CD14-positive monocyte (primary cell): ENCODE measurements at regions not wholly inside any gene's neighbourhood (a gene's known extent, or its start where the extent isn't known, plus 50 kb on each side); places are given as distances from the start of the nearest gene placed in this dataset.

Experiments used
- DNase-seq, 3 donors: peaks; one replicate each; pipeline ENCODE4 v3.0.0-alpha.2; 2011 to 2022
- H2AFZ ChIP-seq: 2 replicates; pipeline ENCODE4 v1.6.0; 2012; ENCODE audit warnings: mild to moderate bottlenecking, low read depth, low read length, inconsistent platforms; ENCODE audit not compliant: insufficient read depth, poor library complexity, severe bottlenecking
- H3K27ac ChIP-seq, 2 donors: 1 replicate in 1 of 2; 2 replicates in 1 of 2; pipeline ENCODE4 v1.5.1; 2012 to 2013; ENCODE audit warnings: low read length in 2 of 2, control low read depth in 1 of 2, inconsistent platforms in 1 of 2, low read depth in 1 of 2, mild to moderate bottlenecking in 1 of 2
- H3K27me3 ChIP-seq, 2 donors: one replicate each; pipeline versions ENCODE4 v1.6.0 to v1.6.1; 2011 to 2013; ENCODE audit warnings: low read length in 2 of 2; ENCODE audit not compliant: control insufficient read depth in 2 of 2, insufficient read depth in 2 of 2
- H3K36me3 ChIP-seq, 2 donors: replicated peaks in 1 of 2; 1 replicate in 1 of 2; 2 replicates in 1 of 2; pipeline versions ENCODE4 v1.5.1 to v1.6.1; 2012 to 2013; ENCODE audit warnings: low read length in 2 of 2, control low read depth in 1 of 2, inconsistent platforms in 1 of 2, mild to moderate bottlenecking in 1 of 2; ENCODE audit not compliant: insufficient read depth in 2 of 2, control insufficient read depth in 1 of 2
- H3K4me1 ChIP-seq, 2 donors: 1 replicate in 1 of 2; 2 replicates in 1 of 2; pipeline versions ENCODE4 v1.5.1 to v1.6.1; 2012 to 2013; ENCODE audit warnings: low read length in 2 of 2, control low read depth in 1 of 2, inconsistent platforms in 1 of 2, mild to moderate bottlenecking in 1 of 2, moderate library complexity in 1 of 2; ENCODE audit not compliant: insufficient read depth in 2 of 2, control insufficient read depth in 1 of 2
- H3K4me2 ChIP-seq: replicated peaks from 2 replicates; pipeline ENCODE3; 2012; ENCODE audit warnings: low read length, moderate library complexity, mild to moderate bottlenecking; ENCODE audit not compliant: poor library complexity, severe bottlenecking; ENCODE audit errors: extremely low read depth
- H3K4me3 ChIP-seq, 3 experiments: fragments of 200-600 bp in 1 of 3; sonication (generic) in 1 of 3; replicated peaks in 1 of 3; 1 replicate in 2 of 3; 2 replicates in 1 of 3; pipeline ENCODE4 v1.5.1; 2011 to 2013; ENCODE audit warnings: low read length in 3 of 3, mild to moderate bottlenecking in 3 of 3, control low read depth in 2 of 3, low read depth in 2 of 3, inconsistent platforms in 1 of 3, moderate library complexity in 1 of 3
- H3K79me2 ChIP-seq: 2 replicates; pipeline ENCODE4 v1.6.0; 2012; ENCODE audit warnings: mild to moderate bottlenecking, control low read depth, inconsistent platforms, low read length, moderate library complexity; ENCODE audit not compliant: insufficient read depth
- H3K9ac ChIP-seq: 2 replicates; pipeline ENCODE4 v1.6.0; 2017; ENCODE audit warnings: low read length, mild to moderate bottlenecking; ENCODE audit not compliant: insufficient read depth, poor library complexity, severe bottlenecking
- H3K9me3 ChIP-seq, 2 donors: replicated peaks in 1 of 2; 1 replicate in 1 of 2; 2 replicates in 1 of 2; pipeline versions ENCODE4 v1.5.1 to v1.6.1; 2012 to 2013; ENCODE audit warnings: low read length in 2 of 2, control low read depth in 1 of 2; ENCODE audit not compliant: control insufficient read depth in 1 of 2, insufficient read depth in 1 of 2
- H4K20me1 ChIP-seq: 2 replicates; pipeline ENCODE4 v1.6.0; 2012; ENCODE audit warnings: mild to moderate bottlenecking, low read length, control low read depth, moderate library complexity; ENCODE audit not compliant: insufficient read depth
- H3K27ac Mint-ChIP-seq, 7 donors: one replicate each; pipeline ENCODE4 v1.8.0; 2020; ENCODE audit warnings: mild to moderate bottlenecking in 7 of 7, mixed read lengths in 7 of 7, moderate library complexity in 6 of 7, inconsistent platforms in 2 of 7
- H3K27me3 Mint-ChIP-seq, 3 donors: one replicate each; pipeline ENCODE4 v1.8.0; 2021 to 2022; ENCODE audit warnings: low read depth in 3 of 3, mild to moderate bottlenecking in 3 of 3, mixed read lengths in 3 of 3, moderate library complexity in 3 of 3, inconsistent platforms in 1 of 3
- H3K36me3 Mint-ChIP-seq, 2 donors: one replicate each; pipeline ENCODE4 v1.8.0; 2020; ENCODE audit warnings: mixed read lengths in 2 of 2, inconsistent platforms in 1 of 2, mild to moderate bottlenecking in 1 of 2
- H3K4me1 Mint-ChIP-seq: one replicate; pipeline ENCODE4 v1.8.0; 2020; ENCODE audit warnings: mild to moderate bottlenecking, mixed read lengths
- H3K4me3 Mint-ChIP-seq, 2 donors: one replicate each; pipeline ENCODE4 v1.8.0; 2020; ENCODE audit warnings: mild to moderate bottlenecking in 2 of 2, mixed read lengths in 2 of 2, moderate library complexity in 1 of 2
- H3K9me3 Mint-ChIP-seq, 7 donors: one replicate each; pipeline ENCODE4 v1.8.0; 2020 to 2022; ENCODE audit warnings: mixed read lengths in 7 of 7, mild to moderate bottlenecking in 6 of 7, moderate library complexity in 6 of 7, inconsistent platforms in 2 of 7
- CTCF ChIP-seq: fragments of 200-600 bp; IDR thresholded peaks from one replicate; pipeline ENCODE4 v1.8.0; 2022; ENCODE audit warnings: antibody characterized with exemption, mild to moderate bottlenecking
- WGBS: methylation state at CpG from one replicate; pipeline ENCODE4 v1.1.5; 2013; ENCODE audit warnings: missing lambda C conversion rate; ENCODE audit not compliant: insufficient coverage; 5-methylcytosine and 5-hydroxymethylcytosine counted together
- intact Hi-C, 2 donors: fragments of 100-400 bp; cut with micrococcal nuclease; formaldehyde crosslinking; loops; one replicate each; pipeline versions ENCODE4 v1.15.0 to v1.15.1; 2023

- no peak for DNase-seq
- no peak overlapping the region for H3K9ac ChIP-seq
- TF ChIP-seq CTCF: no peak
- H3K9me3 ChIP-seq: no peaks in the 10 kb centered on the region
- no peaks in the 10 kb centered on the region for H3K79me2 ChIP-seq
- no peaks in the 10 kb centered on the region for H4K20me1 ChIP-seq
- H3K4me2 ChIP-seq: no peak overlapping the region
- H3K9me3 Mint-ChIP-seq: peaks cover 0 to 2% (median 0%) of the 10 kb centered on the region in 7 donors
- H3K27me3 ChIP-seq: peaks cover 0 to 2% of the 10 kb centered on the region in 2 donors
- H3K27me3 Mint-ChIP-seq: peaks cover 0 to 10% (median 3%) of the 10 kb centered on the region in 3 donors
- no peak overlapping the region for H3K27ac ChIP-seq
- H3K4me1 Mint-ChIP-seq: no peaks in the 10 kb centered on the region
- no peak overlapping the region for H3K27ac Mint-ChIP-seq
- no CpG with 5 or more reads among the region's 10 CpGs for WGBS
- peak overlapping the region in 1 of 2 donors; percentile 3 for H3K4me3 Mint-ChIP-seq
- no peaks in the 10 kb centered on the region for H3K36me3 ChIP-seq
- H3K4me1 ChIP-seq: no peaks in the 10 kb centered on the region
- H3K4me3 ChIP-seq: no peak overlapping the region
- intact Hi-C loops: no loop called here
- H3K36me3 Mint-ChIP-seq: no peaks in the 10 kb centered on the region
- no peak overlapping the region for H2AFZ ChIP-seq
These were observed 370.3 kb downstream of the CD109 start for GRCh38 chr6:74066168-74066871.

GRCh38 chr6:74065705-74066104 is 369.7 kb downstream of the CD109 start:
- Histone ChIP-seq H3K4me1 (no peaks in the 10 kb centered on the region), H3K4me3 (no peak overlapping the region), H3K27ac (no peak overlapping the region), H4K20me1 (no peaks in the 10 kb centered on the region), H3K4me2 (no peak overlapping the region), H3K79me2 (no peaks in the 10 kb centered on the region), H2AFZ (no peak overlapping the region), H3K9ac (no peak overlapping the region), H3K9me3 (no peaks in the 10 kb centered on the region), H3K27me3 (peaks cover 0 to 2% of the 10 kb centered on the region in 2 donors), H3K36me3 (no peaks in the 10 kb centered on the region)
- Mint-ChIP-seq H3K27me3 (peaks cover 0 to 8% (median 3%) of the 10 kb centered on the region in 3 donors), H3K27ac (no peak overlapping the region), H3K9me3 (peaks cover 0 to 2% (median 0%) of the 10 kb centered on the region in 7 donors), H3K4me3 (no peak overlapping the region), H3K36me3 (no peaks in the 10 kb centered on the region), H3K4me1 (no peaks in the 10 kb centered on the region)
- DNase-seq: no peak
- TF ChIP-seq CTCF: no peak
- intact Hi-C loops: no loop called here
- WGBS: no CpG with 5 or more reads among the region's 1 CpG
